ENCODE measurements at regions not wholly inside any gene's neighbourhood (a gene's known extent, or its start where the extent isn't known, plus 50 kb on each side); places are given as distances from the start of the nearest gene placed in this dataset.
"Not testable (repeated sequence)": the region's sequence is repeated elsewhere in the genome, so short reads cannot be mapped to it uniquely, and the experiment has no call there.

GRCh38 chr10:85407088-85407487, 959.5 kb downstream of the GRID1 start:
- no peak for DNase-seq (ENCODE audit: low spot score)
- TF ChIP-seq CTCF (conservative IDR thresholded peaks at IDR 0.05; ENCODE audit: low read depth): no peak
- ChIA-PET CTCF (no interaction called here), POLR2A (ENCODE audit: low non-redundant PET) (no interaction called here)
- no peak overlapping the region for H3K27ac ChIP-seq

GRCh38 chr10:85408388-85408787, 958.2 kb downstream of the GRID1 start:
- ChIA-PET POLR2A (ENCODE audit: low non-redundant PET) (no interaction called here), CTCF (no interaction called here)
- no peak for DNase-seq (ENCODE audit: low spot score)
- no peak for TF ChIP-seq CTCF (conservative IDR thresholded peaks at IDR 0.05; ENCODE audit: low read depth)
- no peak overlapping the region for H3K27ac ChIP-seq

- DNase-seq (ENCODE audit: low spot score); CTCF ChIA-PET; POLR2A ChIA-PET (ENCODE audit: low non-redundant PET): not testable (repeated sequence)
Measured at GRCh38 chr10:85410586-85410985, 956.0 kb downstream of the GRID1 start.

GRCh38 chr10:85413570-85413969, 953.0 kb downstream of the GRID1 start:
- DNase-seq (ENCODE audit: low spot score): no peak
- ChIA-PET POLR2A (ENCODE audit: low non-redundant PET) (no interaction called here), CTCF (no interaction called here)
- H3K27ac ChIP-seq: no peak overlapping the region
- no peak for TF ChIP-seq CTCF (conservative IDR thresholded peaks at IDR 0.05; ENCODE audit: low read depth)

More at GRCh38 chr10:85410586-85410985, 956.0 kb downstream of the GRID1 start:
- not testable (repeated sequence) for H3K27ac ChIP-seq

GRCh38 chr10:85420501-85421191, 945.9 kb downstream of the GRID1 start:
- CTCF ChIA-PET: interaction anchor here (0.6 kb wide), 1 partner anchor 187 kb away, joined by 3 read pairs; no protein-coding TSS in a partner anchor
- H3K27ac ChIP-seq: no peak overlapping the region
- DNase-seq (ENCODE audit: low spot score): no peak
- POLR2A ChIA-PET (ENCODE audit: low non-redundant PET): no interaction called here
- no peak for TF ChIP-seq CTCF (conservative IDR thresholded peaks at IDR 0.05; ENCODE audit: low read depth)

- no peak overlapping the region for H3K27ac ChIP-seq
- POLR2A ChIA-PET (ENCODE audit: low non-redundant PET): no interaction called here
- CTCF ChIA-PET: no interaction called here
- no peak for DNase-seq (ENCODE audit: low spot score)
- no peak for TF ChIP-seq CTCF (conservative IDR thresholded peaks at IDR 0.05; ENCODE audit: low read depth)
Measured at GRCh38 chr10:85421421-85421820, 945.2 kb downstream of the GRID1 start.

GRCh38 chr10:85429126-85429525, 937.5 kb downstream of the GRID1 start:
- DNase-seq (ENCODE audit: low spot score): no peak
- POLR2A ChIA-PET (ENCODE audit: low non-redundant PET): no interaction called here
- TF ChIP-seq CTCF (conservative IDR thresholded peaks at IDR 0.05; ENCODE audit: low read depth): no peak
- no peak overlapping the region for H3K27ac ChIP-seq
- CTCF ChIA-PET: no interaction called here
